OCI-LY3 (cell line): ENCODE measurements at regions not wholly inside any gene's neighbourhood (a gene's known extent, or its start where the extent isn't known, plus 50 kb on each side); places are given as distances from the start of the nearest gene placed in this dataset.

Experiments used
- H2AFZ ChIP-seq: fragments of 200-600, 300-600 bp; shearing (Covaris generic); 2 replicates; pipeline ENCODE4 v1.6.0; 2014; ENCODE audit warnings: antibody characterized with exemption, low read depth, low read length
- H3K27ac ChIP-seq: fragments of 200-600, 300-600 bp; sonication (generic); 2 replicates; pipeline ENCODE4 v1.5.1; 2014; ENCODE audit warnings: mild to moderate bottlenecking, low read length, moderate library complexity, mixed read lengths
- H3K27me3 ChIP-seq: fragments of 200-600, 300-600 bp; sonication (generic); 2 replicates; pipeline ENCODE4 v1.6.1; 2014; ENCODE audit warnings: low read depth, low read length, mixed read lengths
- H3K36me3 ChIP-seq: fragments of 200-600, 300-600 bp; sonication (generic); replicated peaks from 2 replicates; pipeline ENCODE3; 2014; ENCODE audit warnings: low read depth, low read length, mixed read lengths
- H3K4me1 ChIP-seq: fragments of 300-600, 200-600 bp; sonication (generic); 2 replicates; pipeline ENCODE4 v1.6.1; 2014; ENCODE audit warnings: low read length, mixed read lengths
- H3K4me2 ChIP-seq: fragments of 200-600, 300-600 bp; sonication (generic); 2 replicates; pipeline ENCODE4 v1.6.1; 2014; ENCODE audit warnings: low read length, mixed read lengths
- H3K4me3 ChIP-seq: fragments of 300-600, 200-600 bp; sonication (generic); 2 replicates; pipeline ENCODE4 v1.5.1; 2014; ENCODE audit warnings: antibody characterized with exemption, mild to moderate bottlenecking, low read length, moderate library complexity
- H3K79me2 ChIP-seq: fragments of 300-600, 200-600 bp; shearing (Covaris generic); 2 replicates; pipeline ENCODE4 v1.6.1; 2014; ENCODE audit warnings: mild to moderate bottlenecking, low read length, mixed read lengths
- H3K9ac ChIP-seq: fragments of 300-600, 200-600 bp; shearing (Covaris generic); 2 replicates; pipeline ENCODE4 v1.6.0; 2014; ENCODE audit warnings: mild to moderate bottlenecking, low read length, moderate library complexity
- H3K9me3 ChIP-seq: fragments of 200-600, 300-600 bp; shearing (Covaris generic); 2 replicates; pipeline ENCODE4 v1.6.1; 2014; ENCODE audit warnings: low read length, mixed read lengths; ENCODE audit not compliant: insufficient read depth
- H4K20me1 ChIP-seq: fragments of 200-600, 300-600 bp; sonication (generic); 2 replicates; pipeline ENCODE4 v1.6.1; 2016; ENCODE audit warnings: low read length, mixed read lengths; ENCODE audit not compliant: insufficient read depth
- CTCF ChIP-seq: fragments of 200-600, 300-600 bp; sonication (generic); IDR thresholded peaks from 2 replicates; pipeline ENCODE4 v1.5.1; 2014; ENCODE audit warnings: antibody characterized with exemption, low read length, low read depth
- EZH2phosphoT487 ChIP-seq: fragments of 200-600 bp; shearing (Covaris generic); IDR thresholded peaks from 2 replicates; pipeline ENCODE4 v1.6.1; 2018; ENCODE audit warnings: antibody characterized with exemption, mixed run types, low read depth

GRCh38 chr6:166767230-166767629 is 140.2 kb upstream of the RPS6KA2 start:
- H3K27me3 ChIP-seq: 0 out of 2 replicates have a peak, but pooled peaks cover 5% of the 10 kb centered on the region
- TF ChIP-seq EZH2phosphoT487: no peak
- no peak for TF ChIP-seq CTCF
- no peaks in the 10 kb centered on the region for H4K20me1 ChIP-seq
- H3K4me1 ChIP-seq: no peaks in the 10 kb centered on the region
- H2AFZ ChIP-seq: no peak overlapping the region
- H3K9me3 ChIP-seq: no peaks in the 10 kb centered on the region
- H3K36me3 ChIP-seq: no peaks in the 10 kb centered on the region
- H3K4me3 ChIP-seq: no peak overlapping the region
- H3K79me2 ChIP-seq: no peaks in the 10 kb centered on the region
- H3K4me2 ChIP-seq: no peak overlapping the region
- no peak overlapping the region for H3K27ac ChIP-seq
- H3K9ac ChIP-seq: no peak overlapping the region

- H3K4me2 ChIP-seq: no peak overlapping the region
- H3K9me3 ChIP-seq: no peaks in the 10 kb centered on the region
- no peaks in the 10 kb centered on the region for H4K20me1 ChIP-seq
- H3K79me2 ChIP-seq: no peaks in the 10 kb centered on the region
- no peaks in the 10 kb centered on the region for H3K36me3 ChIP-seq
- no peak overlapping the region for H2AFZ ChIP-seq
- no peaks in the 10 kb centered on the region for H3K4me1 ChIP-seq
- 0 out of 2 replicates have a peak, but pooled peaks cover under 1% of the 10 kb centered on the region for H3K27me3 ChIP-seq
- H3K27ac ChIP-seq: no peak overlapping the region
- TF ChIP-seq CTCF (no peak), EZH2phosphoT487 (no peak)
- no peak overlapping the region for H3K9ac ChIP-seq
- H3K4me3 ChIP-seq: no peak overlapping the region
These were observed 139.7 kb upstream of the RPS6KA2 start for GRCh38 chr6:166766769-166767168.

DNA sequence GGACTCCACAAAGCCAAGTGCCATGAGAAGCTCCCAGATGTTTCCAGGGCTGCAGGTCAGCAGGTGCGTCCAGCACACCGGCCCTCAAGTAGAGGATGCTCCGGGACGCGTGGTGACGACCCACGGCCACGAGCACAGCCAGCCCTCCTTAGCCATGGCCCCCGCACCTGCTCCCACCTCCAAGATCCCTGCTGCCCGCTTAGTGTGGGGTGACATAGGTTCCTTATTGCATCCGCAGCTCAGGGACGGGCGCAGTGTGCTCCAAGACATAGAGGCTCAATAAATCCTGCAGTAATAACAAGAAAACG is 138.1 kb upstream of the RPS6KA2 start:
- Histone ChIP-seq H3K4me2 (no peak overlapping the region), H3K9ac (no peak overlapping the region), H3K27me3 (no peaks in the 10 kb centered on the region), H3K4me3 (no peak overlapping the region), H3K79me2 (no peaks in the 10 kb centered on the region), H4K20me1 (no peaks in the 10 kb centered on the region), H3K27ac (no peak overlapping the region), H3K4me1 (no peaks in the 10 kb centered on the region), H2AFZ (no peak overlapping the region), H3K36me3 (no peaks in the 10 kb centered on the region), H3K9me3 (no peaks in the 10 kb centered on the region)
- TF ChIP-seq CTCF (no peak), EZH2phosphoT487 (no peak)

GRCh38 chr6:166764473-166765233 is 137.6 kb upstream of the RPS6KA2 start:
- Histone ChIP-seq H4K20me1 (no peaks in the 10 kb centered on the region), H2AFZ (no peak overlapping the region), H3K36me3 (no peaks in the 10 kb centered on the region), H3K4me3 (no peak overlapping the region), H3K4me1 (no peaks in the 10 kb centered on the region), H3K9me3 (no peaks in the 10 kb centered on the region), H3K27ac (no peak overlapping the region), H3K79me2 (no peaks in the 10 kb centered on the region), H3K4me2 (no peak overlapping the region), H3K27me3 (peaks cover under 1% of the 10 kb centered on the region; the same call in 1 of the 2 replicates), H3K9ac (no peak overlapping the region)
- TF ChIP-seq CTCF: no peak
- TF ChIP-seq EZH2phosphoT487: no peak
